A673 (cell line): ENCODE measurements at regions not wholly inside any gene's neighbourhood (a gene's known extent, or its start where the extent isn't known, plus 50 kb on each side); places are given as distances from the start of the nearest gene placed in this dataset.

Source experiments
- EZH2 ChIP-seq: fragments of 200-600 bp; sonication (generic); IDR thresholded peaks from 2 replicates; pipeline ENCODE4 v1.6.1; 2017; ENCODE audit warnings: borderline replicate concordance, low read depth, mild to moderate bottlenecking, mixed read lengths, antibody characterized with exemption, low read length; ENCODE audit not compliant: poor library complexity, severe bottlenecking
- TF ChIP-seq, protein P1 (sequence below): fragments of 300-800, 200-600 bp; sonication (generic); conservative IDR thresholded peaks from 2 replicates; pipeline ENCODE4 v1.5.1; 2017; ENCODE audit warnings: low read depth, mild to moderate bottlenecking, antibody characterized with exemption, low read length, moderate library complexity, mixed read lengths

DNA sequence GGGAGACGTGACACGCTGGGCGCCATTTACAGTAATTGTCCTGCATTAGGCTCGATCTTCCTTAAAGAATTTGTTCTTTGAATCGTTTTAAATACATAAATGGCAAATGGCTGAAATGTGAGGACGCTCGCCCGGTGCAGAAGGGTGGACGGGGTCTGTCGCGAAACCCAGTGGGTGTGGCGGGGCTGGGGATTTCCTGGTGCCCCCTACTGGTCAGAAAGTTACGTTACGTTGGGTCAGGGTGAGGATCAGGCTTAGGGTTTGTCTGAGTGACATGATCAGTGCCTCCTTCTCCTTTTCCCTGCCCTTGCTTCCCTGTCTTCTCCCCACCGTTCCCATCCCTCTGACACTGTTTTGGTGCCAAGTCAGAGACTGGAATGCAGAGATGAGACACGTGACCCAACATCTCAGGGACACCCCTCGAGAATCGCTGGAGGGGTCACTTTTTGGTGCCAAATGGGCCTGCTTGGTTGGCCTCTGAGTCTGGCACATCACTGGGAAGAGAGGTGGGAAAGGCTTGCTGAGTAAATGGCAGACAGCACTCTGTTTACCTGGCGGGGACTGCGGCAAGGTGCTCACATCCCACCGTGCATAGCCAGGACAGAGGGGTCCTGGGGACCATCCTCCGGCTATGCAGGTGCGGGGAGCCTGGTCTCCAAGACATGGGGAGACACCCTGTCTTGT lies 1107.6 kb downstream of the BRD1 start:
- TF ChIP-seq, protein P1, sequence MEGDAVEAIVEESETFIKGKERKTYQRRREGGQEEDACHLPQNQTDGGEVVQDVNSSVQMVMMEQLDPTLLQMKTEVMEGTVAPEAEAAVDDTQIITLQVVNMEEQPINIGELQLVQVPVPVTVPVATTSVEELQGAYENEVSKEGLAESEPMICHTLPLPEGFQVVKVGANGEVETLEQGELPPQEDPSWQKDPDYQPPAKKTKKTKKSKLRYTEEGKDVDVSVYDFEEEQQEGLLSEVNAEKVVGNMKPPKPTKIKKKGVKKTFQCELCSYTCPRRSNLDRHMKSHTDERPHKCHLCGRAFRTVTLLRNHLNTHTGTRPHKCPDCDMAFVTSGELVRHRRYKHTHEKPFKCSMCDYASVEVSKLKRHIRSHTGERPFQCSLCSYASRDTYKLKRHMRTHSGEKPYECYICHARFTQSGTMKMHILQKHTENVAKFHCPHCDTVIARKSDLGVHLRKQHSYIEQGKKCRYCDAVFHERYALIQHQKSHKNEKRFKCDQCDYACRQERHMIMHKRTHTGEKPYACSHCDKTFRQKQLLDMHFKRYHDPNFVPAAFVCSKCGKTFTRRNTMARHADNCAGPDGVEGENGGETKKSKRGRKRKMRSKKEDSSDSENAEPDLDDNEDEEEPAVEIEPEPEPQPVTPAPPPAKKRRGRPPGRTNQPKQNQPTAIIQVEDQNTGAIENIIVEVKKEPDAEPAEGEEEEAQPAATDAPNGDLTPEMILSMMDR = peak; percentile 55
- no peak for TF ChIP-seq EZH2
